Fibroblast of mammary gland (primary cell): ENCODE measurements at regions not wholly inside any gene's neighbourhood (a gene's known extent, or its start where the extent isn't known, plus 50 kb on each side); places are given as distances from the start of the nearest gene placed in this dataset.
A peak's percentile ranks its signal among the peaks of the same experiment; 100 is the strongest.

Experiments
- DNase-seq: peaks from one replicate; pipeline ENCODE4 v3.0.0-alpha.2; 2010; ENCODE audit warnings: low read depth
- H3K4me3 ChIP-seq: 2 replicates; pipeline ENCODE4 v1.5.1; 2011; ENCODE audit warnings: low read depth, mild to moderate bottlenecking, low read length, moderate library complexity; ENCODE audit not compliant: control insufficient read depth
- TF ChIP-seq, protein P1 (sequence below): conservative IDR thresholded peaks from 2 replicates; pipeline ENCODE4 v1.5.1; 2011; ENCODE audit warnings: low read depth, low read length, inconsistent platforms; ENCODE audit not compliant: control insufficient read depth, insufficient read depth

DNA sequence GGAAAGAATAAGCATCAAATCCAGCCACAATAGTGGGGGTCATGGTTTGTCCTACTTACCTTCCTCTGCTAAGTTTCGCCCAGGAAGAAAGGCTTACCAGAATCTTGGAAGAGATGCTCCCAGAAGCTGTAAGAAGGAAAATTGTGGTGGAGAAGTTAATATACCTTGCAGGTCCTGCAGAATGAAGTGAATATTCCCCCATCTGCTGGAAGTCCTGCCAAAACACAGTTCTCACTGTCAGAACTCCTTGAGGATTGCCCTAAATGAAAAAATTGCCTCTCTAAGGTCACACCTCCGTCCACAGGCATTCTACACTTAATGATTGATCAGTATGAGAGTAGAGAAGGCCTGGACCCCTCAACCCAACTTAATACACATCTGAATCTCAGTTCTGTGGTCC is 78.4 kb upstream of the RGS21 start:
- TF ChIP-seq, protein P1, sequence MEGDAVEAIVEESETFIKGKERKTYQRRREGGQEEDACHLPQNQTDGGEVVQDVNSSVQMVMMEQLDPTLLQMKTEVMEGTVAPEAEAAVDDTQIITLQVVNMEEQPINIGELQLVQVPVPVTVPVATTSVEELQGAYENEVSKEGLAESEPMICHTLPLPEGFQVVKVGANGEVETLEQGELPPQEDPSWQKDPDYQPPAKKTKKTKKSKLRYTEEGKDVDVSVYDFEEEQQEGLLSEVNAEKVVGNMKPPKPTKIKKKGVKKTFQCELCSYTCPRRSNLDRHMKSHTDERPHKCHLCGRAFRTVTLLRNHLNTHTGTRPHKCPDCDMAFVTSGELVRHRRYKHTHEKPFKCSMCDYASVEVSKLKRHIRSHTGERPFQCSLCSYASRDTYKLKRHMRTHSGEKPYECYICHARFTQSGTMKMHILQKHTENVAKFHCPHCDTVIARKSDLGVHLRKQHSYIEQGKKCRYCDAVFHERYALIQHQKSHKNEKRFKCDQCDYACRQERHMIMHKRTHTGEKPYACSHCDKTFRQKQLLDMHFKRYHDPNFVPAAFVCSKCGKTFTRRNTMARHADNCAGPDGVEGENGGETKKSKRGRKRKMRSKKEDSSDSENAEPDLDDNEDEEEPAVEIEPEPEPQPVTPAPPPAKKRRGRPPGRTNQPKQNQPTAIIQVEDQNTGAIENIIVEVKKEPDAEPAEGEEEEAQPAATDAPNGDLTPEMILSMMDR, result no peak
- no peak overlapping the region for H3K4me3 ChIP-seq
- DNase-seq, result no peak

DNA sequence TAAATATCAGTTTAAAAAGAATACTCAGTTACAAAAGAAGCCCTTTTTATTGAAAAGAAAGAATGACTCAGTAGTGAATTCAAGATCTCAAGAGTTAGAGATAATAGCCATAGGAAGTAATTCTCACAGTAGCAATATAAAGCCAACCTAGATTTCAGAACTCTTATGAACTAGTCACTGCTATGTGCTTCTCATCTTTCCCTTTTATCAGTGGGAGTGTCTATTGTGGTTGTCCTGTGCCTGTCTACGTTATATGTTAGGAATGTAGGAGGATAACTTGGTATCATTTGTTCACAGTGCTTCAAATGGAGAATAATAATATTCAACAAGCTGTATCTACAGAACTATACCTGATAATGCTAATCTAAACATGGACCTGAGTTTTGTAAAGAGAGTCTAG is 73.1 kb upstream of the RGS21 start:
- TF ChIP-seq, protein P1, result no peak
- no peak overlapping the region for H3K4me3 ChIP-seq
- DNase-seq, result no peak

DNA sequence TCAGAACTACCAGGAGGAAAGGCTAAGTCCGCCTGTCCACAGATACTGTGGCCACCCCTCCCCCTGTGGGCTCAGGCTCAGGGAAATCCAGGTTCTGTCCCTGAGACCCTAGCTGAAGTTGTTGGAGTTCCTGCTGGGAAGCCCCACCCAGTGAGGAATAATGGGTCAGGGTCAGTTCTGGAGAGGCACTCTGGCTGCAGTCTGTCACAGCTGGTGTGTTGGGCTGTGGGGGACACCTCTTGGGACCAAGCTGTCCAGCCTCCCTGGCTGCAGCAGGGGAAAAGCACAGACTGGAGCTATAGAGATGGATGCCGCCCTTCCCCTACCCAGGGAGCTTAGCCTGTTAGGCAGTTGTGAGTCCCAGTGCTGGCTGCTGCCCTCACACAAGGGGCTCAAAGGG is 65.1 kb upstream of the RGS21 start:
- DNase-seq, result no peak
- TF ChIP-seq, protein P1, result no peak
- H3K4me3 ChIP-seq, result no peak overlapping the region

DNA sequence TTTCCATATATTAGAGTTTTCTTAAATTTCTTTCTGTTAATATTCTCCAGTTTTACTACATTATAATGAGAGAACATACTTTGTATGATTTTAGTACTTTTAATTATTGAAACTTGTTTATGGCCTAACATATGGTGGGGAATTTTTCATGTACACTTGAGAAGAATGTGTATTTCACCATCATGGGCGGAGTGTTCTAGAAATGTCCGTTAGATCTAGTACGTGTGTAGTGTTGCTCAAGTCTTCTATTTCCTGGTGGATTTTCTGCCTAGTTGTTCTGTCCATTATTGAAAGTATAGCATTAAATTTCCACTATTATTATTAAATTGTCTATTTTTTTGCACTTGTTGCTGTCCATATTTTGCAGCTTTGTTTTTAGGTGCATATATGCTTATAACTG is 64.0 kb upstream of the RGS21 start:
- TF ChIP-seq, protein P1, result no peak
- no peak overlapping the region for H3K4me3 ChIP-seq
- peak; percentile 9 for DNase-seq

DNA sequence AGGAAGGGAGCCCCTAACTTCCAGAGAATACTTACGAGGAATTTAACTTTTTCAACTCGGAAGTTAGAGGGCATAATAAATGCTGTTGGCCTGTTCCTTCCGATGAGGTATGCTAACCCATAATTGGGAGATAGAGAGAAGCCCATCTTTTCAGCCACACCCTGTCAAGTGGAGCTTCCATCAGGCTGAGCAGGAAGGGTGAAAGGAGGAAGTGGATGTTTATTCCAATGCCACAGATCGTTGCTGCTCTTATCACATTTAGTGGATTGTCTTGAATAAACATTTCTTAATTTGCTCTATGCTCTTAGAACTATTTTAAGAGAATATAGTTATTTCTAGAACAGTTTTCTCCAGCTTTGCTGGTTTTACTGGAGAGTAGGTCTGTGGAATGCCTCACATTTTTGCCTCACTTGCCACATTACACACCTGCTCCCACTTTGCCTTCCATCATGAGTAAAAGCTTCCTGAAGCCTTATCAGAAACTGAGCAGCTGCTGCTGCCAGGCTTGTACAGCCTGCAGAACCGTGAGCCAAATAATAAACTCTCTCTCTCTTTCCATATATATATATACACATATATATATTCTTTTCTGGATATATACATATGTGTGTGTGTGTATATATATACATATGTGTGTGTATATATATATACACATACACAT is 60.0 kb upstream of the RGS21 start:
- no peak overlapping the region for H3K4me3 ChIP-seq
- TF ChIP-seq, protein P1, result no peak
- no peak for DNase-seq

DNA sequence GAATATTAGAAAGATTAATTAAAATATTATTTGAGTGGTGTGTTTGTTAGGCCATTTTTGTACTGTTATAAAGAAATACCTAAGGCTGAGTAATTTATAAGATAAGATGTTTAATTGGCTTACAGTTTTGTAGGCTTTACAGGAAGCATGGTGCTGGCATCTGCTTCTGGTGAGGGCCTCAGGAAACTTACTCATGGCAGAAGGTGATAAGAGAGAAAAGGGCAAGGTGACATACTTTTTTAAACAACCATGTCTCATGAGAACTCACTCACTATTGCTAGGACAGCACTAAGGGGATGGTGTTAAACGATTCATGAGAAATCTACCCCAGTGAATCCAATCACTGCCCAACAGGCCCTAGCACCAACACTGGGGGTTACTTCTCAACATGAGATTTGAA is 56.7 kb upstream of the RGS21 start:
- TF ChIP-seq, protein P1, result no peak
- H3K4me3 ChIP-seq, result no peak overlapping the region
- DNase-seq, result no peak

DNA sequence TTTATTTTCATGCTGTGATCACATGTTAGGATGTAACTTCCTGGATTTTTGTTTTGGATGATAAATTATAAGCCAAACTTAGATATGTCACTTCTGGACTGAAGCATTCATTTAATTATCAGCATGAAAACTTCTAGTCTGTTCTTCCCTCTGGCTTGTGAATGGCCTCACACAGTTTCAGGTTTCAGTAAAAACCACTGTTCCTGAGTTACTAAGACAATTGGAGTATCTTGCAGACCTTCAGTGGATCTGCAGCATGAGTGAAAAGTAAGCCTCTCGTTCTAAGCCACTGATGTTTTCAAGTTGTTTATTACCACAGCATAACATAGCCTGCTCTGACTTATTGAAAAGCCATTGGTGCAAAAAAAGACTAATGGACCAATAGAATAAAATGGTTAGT is 55.3 kb upstream of the RGS21 start:
- TF ChIP-seq, protein P1, result no peak
- no peak for DNase-seq
- H3K4me3 ChIP-seq, result no peak overlapping the region
